ENCODE measurements at regions not wholly inside any gene's neighbourhood (a gene's known extent, or its start where the extent isn't known, plus 50 kb on each side); places are given as distances from the start of the nearest gene placed in this dataset.
"Not testable (repeated sequence)": the region's sequence is repeated elsewhere in the genome, so short reads cannot be mapped to it uniquely, and the experiment has no call there.

- not testable (repeated sequence) for DNase-seq (ENCODE audit: low spot score)
These were observed 599.3 kb upstream of the B3GAT1 start for GRCh38 chr11:135011313-135011712.

- DNase-seq (ENCODE audit: low spot score) = no peak
These were observed 597.1 kb upstream of the B3GAT1 start for GRCh38 chr11:135009125-135009524.

GRCh38 chr11:135008412-135008811 lies 596.4 kb upstream of the B3GAT1 start:
- no peak for DNase-seq (ENCODE audit: low spot score)

- DNase-seq (ENCODE audit: low spot score) = no peak
These were observed 596.0 kb upstream of the B3GAT1 start for GRCh38 chr11:135008001-135008405.

GRCh38 chr11:135006800-135007199 lies 594.8 kb upstream of the B3GAT1 start:
- no peak for DNase-seq (ENCODE audit: low spot score)

- no peak for DNase-seq (ENCODE audit: low spot score)
These were observed 592.5 kb upstream of the B3GAT1 start for GRCh38 chr11:135004495-135004894.

GRCh38 chr11:135002236-135002635 lies 590.2 kb upstream of the B3GAT1 start:
- DNase-seq (ENCODE audit: low spot score) = no peak

GRCh38 chr11:135001581-135001980 lies 589.5 kb upstream of the B3GAT1 start:
- no peak for DNase-seq (ENCODE audit: low spot score)

- DNase-seq (ENCODE audit: low spot score) = not testable (repeated sequence)
These were observed 589.0 kb upstream of the B3GAT1 start for GRCh38 chr11:135001065-135001464.

- no peak for DNase-seq (ENCODE audit: low spot score)
These were observed 587.5 kb upstream of the B3GAT1 start for GRCh38 chr11:134999590-134999989.

GRCh38 chr11:134997652-134998320 lies 585.7 kb upstream of the B3GAT1 start:
- DNase-seq (ENCODE audit: low spot score) = no peak

GRCh38 chr11:134995741-134996140 lies 583.7 kb upstream of the B3GAT1 start:
- DNase-seq (ENCODE audit: low spot score) = no peak

GRCh38 chr11:134994431-134994830 lies 582.4 kb upstream of the B3GAT1 start:
- DNase-seq (ENCODE audit: low spot score) = no peak

- no peak for DNase-seq (ENCODE audit: low spot score)
These were observed 581.7 kb upstream of the B3GAT1 start for GRCh38 chr11:134993691-134994243.

- DNase-seq (ENCODE audit: low spot score) = no peak
These were observed 580.9 kb upstream of the B3GAT1 start for GRCh38 chr11:134992981-134993380.

- no peak for DNase-seq (ENCODE audit: low spot score)
These were observed 576.5 kb upstream of the B3GAT1 start for GRCh38 chr11:134988495-134988894.

- DNase-seq (ENCODE audit: low spot score) = no peak
These were observed 575.8 kb upstream of the B3GAT1 start for GRCh38 chr11:134987822-134988221.

- no peak for DNase-seq (ENCODE audit: low spot score)
These were observed 575.3 kb upstream of the B3GAT1 start for GRCh38 chr11:134987223-134987768.

GRCh38 chr11:134984421-134984820 lies 572.4 kb upstream of the B3GAT1 start:
- no peak for DNase-seq (ENCODE audit: low spot score)

GRCh38 chr11:134982432-134982831 lies 570.4 kb upstream of the B3GAT1 start:
- DNase-seq (ENCODE audit: low spot score) = not testable (repeated sequence)

- no peak for DNase-seq (ENCODE audit: low spot score)
These were observed 569.8 kb upstream of the B3GAT1 start for GRCh38 chr11:134981835-134982234.

GRCh38 chr11:134980819-134981710 lies 569.0 kb upstream of the B3GAT1 start:
- DNase-seq (ENCODE audit: low spot score) = no peak

GRCh38 chr11:134979089-134979457 lies 567.0 kb upstream of the B3GAT1 start:
- not testable (repeated sequence) for DNase-seq (ENCODE audit: low spot score)
